ENCODE measurements at regions not wholly inside any gene's neighbourhood (a gene's known extent, or its start where the extent isn't known, plus 50 kb on each side); places are given as distances from the start of the nearest gene placed in this dataset.

DNA sequence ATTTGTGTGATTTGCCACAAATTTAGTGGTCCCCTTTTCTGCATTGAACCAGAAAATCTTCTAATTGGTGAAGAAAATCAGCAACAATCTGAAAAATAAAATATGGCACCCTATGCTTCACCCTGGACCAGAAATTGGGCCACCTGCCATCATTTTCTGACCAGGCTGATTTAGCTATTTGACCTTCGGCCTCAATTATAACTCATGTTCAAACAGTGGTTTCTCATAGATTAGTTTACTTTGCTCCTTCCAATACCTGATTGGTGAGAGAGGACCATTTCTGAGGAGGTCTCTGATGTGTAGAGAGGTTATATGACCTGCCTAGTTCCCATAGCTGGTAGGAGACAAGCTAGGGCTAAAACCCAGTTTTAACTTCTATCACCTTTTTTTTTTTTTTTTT is 59.0 kb downstream of the PTTG1 start:
- H3K4ac ChIP-seq (ENCODE audit: low read depth, low read length): no peak overlapping the region
- H3K23ac ChIP-seq (ENCODE audit: low read depth, low read length): no peak overlapping the region
- H2BK120ac ChIP-seq (ENCODE audit: low read depth, low read length): no peak overlapping the region
- H2BK5ac ChIP-seq (ENCODE audit: low read depth, low read length, poor library complexity, severe bottlenecking): no peak overlapping the region
- no peak overlapping the region for H4K8ac ChIP-seq (ENCODE audit: low read depth in 2 of 2, low read length in 2 of 2)
- H4K5ac ChIP-seq (ENCODE audit: low read depth, low read length): no peak overlapping the region
- in situ Hi-C loops (cut with MboI; ENCODE audit: low sequenced_read_pairs) (no loop called here), intact Hi-C loops (cut with micrococcal nuclease) (no loop called here), dilution Hi-C loops (cut with HindIII; ENCODE audit: low sequenced_read_pairs, unreplicated experiment) (no loop called here)
- no TSS peak for BruUV-seq (replicated peaks)
- no peak overlapping the region for H2BK15ac ChIP-seq (ENCODE audit: low read depth, low read length)
- H3K9me3 ChIP-seq (ENCODE audit: control insufficient read depth, insufficient read depth, low read length): no peaks in the 10 kb centered on the region
- DNase-seq: no peak
- H3K36me3 ChIP-seq (ENCODE audit: control insufficient read depth, insufficient read depth, low read length): no peaks in the 10 kb centered on the region
- no peaks in the 10 kb centered on the region for H3K9me1 ChIP-seq (ENCODE audit: insufficient read depth, low read length)
- H3K4me3 ChIP-seq (ENCODE audit: insufficient read depth, low read depth, low read length): no peak overlapping the region
- TF ChIP-seq MAZ (IDR thresholded peaks at IDR 0.05; ENCODE audit: borderline replicate concordance, low read depth, low read length): no peak
- no peak for TF ChIP-seq CEBPB (IDR thresholded peaks at IDR 0.05; ENCODE audit: low read depth, low read length)
- TF ChIP-seq ELK1 (IDR thresholded peaks at IDR 0.05; ENCODE audit: borderline replicate concordance, low read depth, low read length): no peak
- no peak overlapping the region for H3K18ac ChIP-seq (ENCODE audit: low read depth, low read length)
- no CpG with 5 or more reads among the region's 1 CpG for WGBS, 2 experiments (ENCODE audit: extremely low coverage in 2 of 2, insufficient read length in 1 of 2)
- H3K4me1 ChIP-seq (ENCODE audit: control insufficient read depth, insufficient read depth, low read length): peaks cover 3% of the 10 kb centered on the region; the same call in 1 of the 2 replicates
- ChIA-PET POLR2A (ENCODE audit: unreplicated experiment) (no interaction called here), CTCF (interaction anchor here (0.7 kb wide), 1 partner anchor 377 kb away, joined by 4 read pairs; no protein-coding TSS in a partner anchor)
- no peak overlapping the region for H3K14ac ChIP-seq (replicated peaks; ENCODE audit: low read depth, low read length)
- no peak overlapping the region for H2AFZ ChIP-seq (replicated peaks; ENCODE audit: low read length, poor library complexity)
- no peak overlapping the region for H3K4me2 ChIP-seq (ENCODE audit: low read depth, low read length)
- H2AK9ac ChIP-seq (replicated peaks; ENCODE audit: low read depth, low read length, poor library complexity): peak overlapping the region; percentile 8
- H3K56ac ChIP-seq (ENCODE audit: extremely low read depth, insufficient read depth, low read length): no peak overlapping the region
- no peak overlapping the region for H4K91ac ChIP-seq (ENCODE audit: insufficient read depth, low read depth, low read length)
- no peak overlapping the region for H2BK20ac ChIP-seq (ENCODE audit: low read depth, low read length)
- H4K20me1 ChIP-seq (ENCODE audit: insufficient read depth, low read length): no peaks in the 10 kb centered on the region
- H3K27ac ChIP-seq (ENCODE audit: insufficient read depth, low read length): no peak overlapping the region
- no peak overlapping the region for H3K9ac ChIP-seq (ENCODE audit: low read depth, low read length)
- ATAC-seq (ENCODE audit: low read depth): no peak
- peaks cover 15% of the 10 kb centered on the region for H3K27me3 ChIP-seq (ENCODE audit: control insufficient read depth, insufficient read depth, low read length)
- H2AK5ac ChIP-seq (ENCODE audit: low read depth, low read length): no peak overlapping the region
- no peaks in the 10 kb centered on the region for H3K79me1 ChIP-seq (ENCODE audit: low read depth in 1 of 2, low read length in 2 of 2)

All from IMR-90 (cell line).